RWPE2 (cell line): ENCODE measurements at regions not wholly inside any gene's neighbourhood (a gene's known extent, or its start where the extent isn't known, plus 50 kb on each side); places are given as distances from the start of the nearest gene placed in this dataset.
"Not testable (repeated sequence)": the region's sequence is repeated elsewhere in the genome, so short reads cannot be mapped to it uniquely, and the experiment has no call there.

Experiments
- ATAC-seq: fragments of 200-7000 bp; cut with Tn5 transposase; 3 replicates; pipeline ENCODE4 v1.9.1; 2021; ENCODE audit warnings: low read depth
- DNase-seq: peaks from one replicate; pipeline ENCODE4 v3.0.0-alpha.2; 2020; ENCODE audit warnings: low spot score
- H3K27ac ChIP-seq: fragments of 450-650 bp; 2 replicates; pipeline ENCODE4 v1.5.1; 2017; ENCODE audit warnings: mild to moderate bottlenecking; ENCODE audit not compliant: poor library complexity, severe bottlenecking
- H3K27me3 ChIP-seq: fragments of 250-450 bp; sonication (Bioruptor Pico); 2 replicates; pipeline ENCODE4 v1.5.1; 2021; ENCODE audit warnings: mild to moderate bottlenecking, moderate library complexity; ENCODE audit not compliant: insufficient read depth, poor library complexity, severe bottlenecking
- H3K36me3 ChIP-seq: fragments of 250-450 bp; sonication (Bioruptor Pico); 2 replicates; pipeline ENCODE4 v1.5.1; 2020; ENCODE audit warnings: low read depth, mild to moderate bottlenecking, moderate library complexity
- H3K4me1 ChIP-seq: fragments of 250-450 bp; sonication (Bioruptor Pico); 2 replicates; pipeline ENCODE4 v1.5.1; 2021; ENCODE audit warnings: mild to moderate bottlenecking, moderate library complexity; ENCODE audit not compliant: insufficient read depth, poor library complexity, severe bottlenecking
- H3K4me3 ChIP-seq: fragments of 250-450 bp; sonication (Bioruptor Pico); 2 replicates; pipeline ENCODE4 v1.5.1; 2021; ENCODE audit warnings: mild to moderate bottlenecking, moderate library complexity; ENCODE audit not compliant: severe bottlenecking
- H3K9me3 ChIP-seq: fragments of 250-450 bp; sonication (Bioruptor Pico); 2 replicates; pipeline ENCODE4 v1.5.1; 2021; ENCODE audit warnings: mild to moderate bottlenecking, moderate library complexity; ENCODE audit not compliant: severe bottlenecking
- TF ChIP-seq, protein P1 (sequence below): fragments of 450-650 bp; IDR thresholded peaks from one replicate; pipeline ENCODE4 v1.5.1; 2017; ENCODE audit warnings: mild to moderate bottlenecking, moderate library complexity; ENCODE audit not compliant: poor library complexity, severe bottlenecking

DNA sequence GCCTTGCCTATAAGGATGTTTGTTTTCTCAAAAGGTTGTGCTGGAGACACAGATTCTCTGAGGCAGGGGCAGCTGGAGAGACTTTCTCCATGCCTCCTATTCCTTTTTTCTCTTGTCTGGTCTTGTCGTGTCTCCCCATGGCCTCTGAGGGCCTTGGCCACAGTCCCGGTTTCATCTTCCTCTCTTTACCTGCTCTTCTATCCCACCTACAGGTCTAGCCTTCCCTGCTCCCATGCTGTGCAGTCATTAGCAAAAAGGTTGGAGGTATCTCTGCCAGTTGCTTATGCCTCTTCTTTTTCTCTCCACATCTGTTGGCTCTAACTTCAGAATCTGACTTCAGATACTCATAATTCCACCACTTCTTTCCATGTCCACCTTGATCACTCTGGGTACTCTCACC, 191.1 kb downstream of the IL20RB start:
- H3K27ac ChIP-seq, result no peak overlapping the region
- H3K36me3 ChIP-seq, result no peaks in the 10 kb centered on the region
- no peaks in the 10 kb centered on the region for H3K27me3 ChIP-seq
- H3K9me3 ChIP-seq, result no peaks in the 10 kb centered on the region
- TF ChIP-seq, protein P1, sequence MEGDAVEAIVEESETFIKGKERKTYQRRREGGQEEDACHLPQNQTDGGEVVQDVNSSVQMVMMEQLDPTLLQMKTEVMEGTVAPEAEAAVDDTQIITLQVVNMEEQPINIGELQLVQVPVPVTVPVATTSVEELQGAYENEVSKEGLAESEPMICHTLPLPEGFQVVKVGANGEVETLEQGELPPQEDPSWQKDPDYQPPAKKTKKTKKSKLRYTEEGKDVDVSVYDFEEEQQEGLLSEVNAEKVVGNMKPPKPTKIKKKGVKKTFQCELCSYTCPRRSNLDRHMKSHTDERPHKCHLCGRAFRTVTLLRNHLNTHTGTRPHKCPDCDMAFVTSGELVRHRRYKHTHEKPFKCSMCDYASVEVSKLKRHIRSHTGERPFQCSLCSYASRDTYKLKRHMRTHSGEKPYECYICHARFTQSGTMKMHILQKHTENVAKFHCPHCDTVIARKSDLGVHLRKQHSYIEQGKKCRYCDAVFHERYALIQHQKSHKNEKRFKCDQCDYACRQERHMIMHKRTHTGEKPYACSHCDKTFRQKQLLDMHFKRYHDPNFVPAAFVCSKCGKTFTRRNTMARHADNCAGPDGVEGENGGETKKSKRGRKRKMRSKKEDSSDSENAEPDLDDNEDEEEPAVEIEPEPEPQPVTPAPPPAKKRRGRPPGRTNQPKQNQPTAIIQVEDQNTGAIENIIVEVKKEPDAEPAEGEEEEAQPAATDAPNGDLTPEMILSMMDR, result no peak
- ATAC-seq (no peak), DNase-seq (no peak)
- H3K4me3 ChIP-seq, result no peak overlapping the region
- no peaks in the 10 kb centered on the region for H3K4me1 ChIP-seq

DNA sequence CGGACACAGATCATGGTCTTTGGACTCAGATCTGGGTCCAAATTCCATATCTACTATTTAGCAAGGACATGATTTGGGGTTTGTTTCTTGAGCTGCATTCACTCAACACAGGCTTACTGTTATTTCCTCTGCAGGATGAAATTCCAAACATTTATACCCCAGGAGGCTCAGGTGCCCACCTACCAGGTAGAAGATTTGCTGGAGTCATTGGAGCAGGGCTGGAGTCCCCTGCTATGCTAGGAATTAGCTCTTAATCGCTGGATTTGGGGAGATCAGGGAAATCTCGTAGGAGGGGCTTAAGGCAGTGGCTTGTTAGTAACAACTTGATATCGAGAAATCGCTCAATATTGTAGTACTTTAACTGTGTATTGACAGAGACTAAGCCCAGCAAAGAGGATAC, 193.0 kb downstream of the IL20RB start:
- ATAC-seq, result no peak
- TF ChIP-seq, protein P1, result no peak
- Histone ChIP-seq H3K4me3 (no peak overlapping the region), H3K4me1 (no peaks in the 10 kb centered on the region), H3K27me3 (no peaks in the 10 kb centered on the region), H3K9me3 (no peaks in the 10 kb centered on the region), H3K27ac (no peak overlapping the region), H3K36me3 (no peaks in the 10 kb centered on the region)
- DNase-seq, result no peak

DNA sequence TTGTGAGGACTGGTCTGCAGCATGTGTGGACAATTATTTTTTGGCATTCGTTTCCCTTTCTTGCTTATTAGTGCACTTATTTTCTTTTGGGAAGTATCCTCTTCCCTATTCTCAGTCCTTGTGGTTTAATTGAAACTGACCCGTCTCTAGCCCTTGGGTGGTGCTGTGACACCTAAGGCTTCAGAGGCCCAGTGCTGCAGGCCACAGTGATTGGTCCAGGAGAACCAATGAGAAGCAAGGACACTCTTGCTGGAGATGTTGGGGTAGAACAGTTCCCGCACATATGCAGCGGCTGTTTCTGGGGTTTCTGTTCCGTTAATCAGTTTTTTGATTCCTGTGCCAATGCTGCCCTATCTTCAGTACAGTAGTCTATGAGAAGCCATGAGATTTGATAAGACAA, 195.3 kb downstream of the IL20RB start:
- H3K9me3 ChIP-seq, ATAC-seq, H3K36me3 ChIP-seq, DNase-seq, H3K27me3 ChIP-seq, H3K27ac ChIP-seq, H3K4me1 ChIP-seq, H3K4me3 ChIP-seq: not testable (repeated sequence)

DNA sequence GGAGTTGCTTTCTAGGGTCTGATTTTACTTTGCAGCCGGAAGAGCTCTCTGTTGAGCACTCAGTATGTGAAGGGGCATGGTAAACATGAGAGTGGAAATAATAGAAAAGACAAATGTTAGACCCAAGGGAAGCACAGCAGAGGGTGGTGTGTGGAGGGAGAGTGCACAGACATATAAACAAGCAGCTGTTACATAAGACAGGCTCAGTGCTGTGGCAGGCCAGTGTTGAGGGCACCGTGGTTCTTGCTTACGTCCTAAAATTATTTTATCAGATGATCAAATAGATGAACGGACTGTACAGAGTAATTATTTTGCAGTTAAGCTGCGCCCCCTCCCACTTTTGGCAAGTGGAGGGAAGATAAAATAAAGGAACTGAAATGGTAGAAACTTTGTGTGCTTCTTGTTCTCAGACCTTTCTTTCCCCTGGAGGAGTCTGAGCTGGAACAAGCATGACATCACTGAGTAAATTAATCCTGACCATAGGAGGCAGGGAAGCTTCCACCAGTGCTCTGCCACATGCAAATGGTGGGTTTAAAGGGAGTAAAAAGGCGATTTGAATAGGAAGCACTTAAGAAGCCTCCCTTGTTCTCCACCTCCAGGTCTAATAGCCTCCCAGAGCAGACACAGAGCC, 205.6 kb downstream of the IL20RB start:
- Histone ChIP-seq H3K27ac (no peak overlapping the region), H3K4me1 (peaks cover 6% of the 10 kb centered on the region), H3K4me3 (no peak overlapping the region), H3K36me3 (no peaks in the 10 kb centered on the region), H3K27me3 (no peaks in the 10 kb centered on the region), H3K9me3 (no peaks in the 10 kb centered on the region)
- ATAC-seq (no peak), DNase-seq (no peak)
- TF ChIP-seq, protein P1, result no peak

DNA sequence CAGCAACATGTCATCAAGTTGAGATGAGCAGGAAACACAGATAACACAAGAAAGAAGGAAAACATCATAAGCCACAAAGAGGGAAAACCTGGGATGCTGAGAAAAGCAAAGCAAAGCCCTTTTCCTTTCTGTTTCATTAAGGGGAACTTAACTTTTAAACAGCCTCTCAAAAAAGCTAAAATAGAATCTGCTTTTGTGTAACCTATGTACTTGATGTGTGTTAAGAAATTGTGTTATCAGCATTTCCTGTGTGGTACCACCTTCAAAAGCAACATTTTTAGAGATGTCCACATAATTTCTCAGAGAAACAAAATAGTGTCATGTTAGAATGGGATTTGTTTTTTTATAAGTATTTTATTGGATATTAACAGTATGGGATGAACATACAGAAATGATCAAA, 206.2 kb downstream of the IL20RB start:
- H3K4me1 ChIP-seq, result peaks cover 6% of the 10 kb centered on the region
- TF ChIP-seq, protein P1, result no peak
- H3K27ac ChIP-seq, result no peak overlapping the region
- DNase-seq (no peak), ATAC-seq (no peak)
- no peak overlapping the region for H3K4me3 ChIP-seq
- H3K27me3 ChIP-seq, result no peaks in the 10 kb centered on the region
- no peaks in the 10 kb centered on the region for H3K9me3 ChIP-seq
- H3K36me3 ChIP-seq, result no peaks in the 10 kb centered on the region
